ENCODE measurements at regions not wholly inside any gene's neighbourhood (a gene's known extent, or its start where the extent isn't known, plus 50 kb on each side); places are given as distances from the start of the nearest gene placed in this dataset.

DNA sequence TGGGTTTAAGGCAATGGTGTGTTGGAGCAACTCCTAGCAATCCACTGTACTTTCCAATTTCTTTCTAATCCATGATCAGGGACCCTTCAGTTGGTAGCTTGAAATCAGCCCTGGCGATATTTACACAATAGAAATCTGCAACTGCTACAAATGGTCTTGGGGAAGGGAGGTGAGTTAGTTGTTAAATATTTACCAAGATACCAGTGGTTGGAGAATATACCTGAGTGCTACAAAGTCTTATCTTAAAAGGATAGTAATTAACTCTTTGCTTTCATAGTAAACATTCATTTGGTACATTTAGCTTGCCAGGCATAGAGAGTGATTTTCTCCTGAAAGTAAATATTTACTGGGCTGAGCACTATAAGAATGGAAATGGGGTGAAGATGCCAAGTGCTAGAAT is 568.2 kb downstream of the BCKDHB start:
- no peak for DNase-seq (ENCODE audit: low read depth)
- no peak overlapping the region for H3K4me3 ChIP-seq (ENCODE audit: low read depth, low read length)
- TF ChIP-seq, protein P1, sequence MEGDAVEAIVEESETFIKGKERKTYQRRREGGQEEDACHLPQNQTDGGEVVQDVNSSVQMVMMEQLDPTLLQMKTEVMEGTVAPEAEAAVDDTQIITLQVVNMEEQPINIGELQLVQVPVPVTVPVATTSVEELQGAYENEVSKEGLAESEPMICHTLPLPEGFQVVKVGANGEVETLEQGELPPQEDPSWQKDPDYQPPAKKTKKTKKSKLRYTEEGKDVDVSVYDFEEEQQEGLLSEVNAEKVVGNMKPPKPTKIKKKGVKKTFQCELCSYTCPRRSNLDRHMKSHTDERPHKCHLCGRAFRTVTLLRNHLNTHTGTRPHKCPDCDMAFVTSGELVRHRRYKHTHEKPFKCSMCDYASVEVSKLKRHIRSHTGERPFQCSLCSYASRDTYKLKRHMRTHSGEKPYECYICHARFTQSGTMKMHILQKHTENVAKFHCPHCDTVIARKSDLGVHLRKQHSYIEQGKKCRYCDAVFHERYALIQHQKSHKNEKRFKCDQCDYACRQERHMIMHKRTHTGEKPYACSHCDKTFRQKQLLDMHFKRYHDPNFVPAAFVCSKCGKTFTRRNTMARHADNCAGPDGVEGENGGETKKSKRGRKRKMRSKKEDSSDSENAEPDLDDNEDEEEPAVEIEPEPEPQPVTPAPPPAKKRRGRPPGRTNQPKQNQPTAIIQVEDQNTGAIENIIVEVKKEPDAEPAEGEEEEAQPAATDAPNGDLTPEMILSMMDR (IDR thresholded peaks at IDR 0.05; ENCODE audit: control insufficient read depth, extremely low read depth, insufficient read depth): no peak

DNA sequence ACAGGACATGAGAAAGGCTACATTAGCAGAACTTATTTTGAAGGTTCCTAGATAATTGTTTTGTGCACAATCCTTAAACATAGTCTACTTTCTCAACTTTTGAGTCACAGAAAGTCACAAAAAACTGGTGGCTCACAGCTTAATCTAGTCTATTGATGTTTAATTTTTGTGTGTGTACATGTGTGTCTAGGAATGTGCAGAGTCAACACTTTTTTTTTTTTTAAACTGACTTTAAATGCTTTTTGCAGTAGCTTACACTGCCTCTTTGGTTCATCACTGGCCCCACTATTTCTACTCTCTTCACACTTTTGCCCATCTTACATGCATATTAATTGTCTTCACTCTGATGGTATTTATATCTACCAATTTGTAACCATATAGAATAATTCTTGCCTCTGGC is 566.9 kb downstream of the BCKDHB start:
- H3K4me3 ChIP-seq (ENCODE audit: low read depth, low read length): no peak overlapping the region
- TF ChIP-seq, protein P1 (IDR thresholded peaks at IDR 0.05; ENCODE audit: control insufficient read depth, extremely low read depth, insufficient read depth): no peak
- no peak for DNase-seq (ENCODE audit: low read depth)

DNA sequence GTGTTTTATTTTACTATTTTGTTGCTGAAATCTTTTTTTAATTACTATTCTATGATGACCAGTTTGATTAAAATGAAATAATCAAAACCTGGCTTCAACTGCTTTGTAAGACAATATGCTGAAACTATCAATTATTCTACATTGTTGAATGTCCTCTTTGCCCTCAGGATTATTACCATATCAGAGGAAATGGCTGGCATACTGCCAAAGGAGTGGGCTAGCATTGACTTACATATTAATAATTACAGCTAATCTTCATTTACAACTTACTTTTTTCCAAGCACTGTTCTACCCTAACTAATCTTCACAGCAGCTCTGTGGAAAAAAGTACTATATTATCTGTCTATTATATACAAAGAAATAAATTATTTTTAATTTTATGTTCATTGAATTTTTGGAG is 560.5 kb downstream of the BCKDHB start:
- no peak for DNase-seq (ENCODE audit: low read depth)
- no peak overlapping the region for H3K4me3 ChIP-seq (ENCODE audit: low read depth, low read length)
- TF ChIP-seq, protein P1 (IDR thresholded peaks at IDR 0.05; ENCODE audit: control insufficient read depth, extremely low read depth, insufficient read depth): no peak

DNA sequence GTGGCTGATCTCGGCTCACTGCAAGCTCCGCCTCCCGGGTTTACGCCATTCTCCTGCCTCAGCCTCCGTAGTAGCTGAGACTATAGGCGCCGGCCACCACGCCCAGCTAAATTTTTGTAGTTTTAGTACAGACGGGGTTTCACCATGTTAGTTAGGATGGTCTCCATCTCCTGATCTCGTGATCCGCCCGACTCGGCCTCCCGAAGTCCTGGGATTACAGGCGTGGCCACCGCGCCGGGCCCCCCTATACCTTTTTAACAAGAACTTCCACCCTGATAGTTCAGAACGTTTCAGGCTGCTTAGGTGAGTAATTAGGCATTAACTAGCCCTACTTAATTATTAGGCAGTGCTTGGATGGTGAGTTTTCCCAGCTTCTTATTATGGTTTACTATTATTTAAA is 552.5 kb downstream of the BCKDHB start:
- TF ChIP-seq, protein P1 (IDR thresholded peaks at IDR 0.05; ENCODE audit: control insufficient read depth, extremely low read depth, insufficient read depth): no peak
- H3K4me3 ChIP-seq (ENCODE audit: low read depth, low read length): no peak overlapping the region
- no peak for DNase-seq (ENCODE audit: low read depth)

DNA sequence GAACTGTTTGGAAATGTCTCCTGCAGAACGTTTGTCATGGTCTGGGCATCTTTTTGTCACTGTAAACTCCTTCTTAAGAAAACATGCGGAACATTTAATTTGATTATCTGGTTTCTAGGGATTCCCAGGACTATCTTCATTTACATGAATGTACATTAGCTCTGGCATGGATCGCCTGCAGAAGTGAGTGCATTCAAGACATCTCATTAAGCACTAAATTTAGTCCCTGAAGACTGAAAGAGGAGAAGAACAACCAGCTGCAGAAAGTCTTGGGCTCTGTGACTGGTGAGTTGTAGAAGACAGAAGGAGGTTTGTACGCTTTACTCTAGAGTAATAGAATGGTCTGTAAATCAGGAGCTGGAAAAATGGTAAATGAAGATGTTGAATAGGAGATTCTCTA is 540.7 kb downstream of the BCKDHB start:
- no peak overlapping the region for H3K4me3 ChIP-seq (ENCODE audit: low read depth, low read length)
- DNase-seq (ENCODE audit: low read depth): no peak
- TF ChIP-seq, protein P1 (IDR thresholded peaks at IDR 0.05; ENCODE audit: control insufficient read depth, extremely low read depth, insufficient read depth): no peak

DNA sequence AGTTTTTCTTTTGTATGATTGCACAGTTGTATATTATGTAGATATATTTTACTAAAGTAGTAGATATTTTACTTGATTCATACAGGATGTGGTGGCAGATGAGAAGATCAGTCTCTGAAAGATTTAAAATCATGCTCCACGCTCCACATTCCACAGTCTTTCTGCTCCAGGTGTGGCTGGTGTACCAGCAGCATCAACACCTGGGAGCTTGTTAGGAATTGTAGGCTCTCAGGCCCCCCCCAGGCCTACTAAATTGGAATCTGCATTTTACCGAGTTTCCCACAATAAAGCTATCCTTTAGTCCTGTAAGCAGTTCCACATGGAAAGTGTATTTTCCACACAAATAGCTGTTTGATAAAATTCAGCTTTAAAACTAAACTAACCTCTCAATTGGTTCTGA is 537.4 kb downstream of the BCKDHB start:
- TF ChIP-seq, protein P1 (IDR thresholded peaks at IDR 0.05; ENCODE audit: control insufficient read depth, extremely low read depth, insufficient read depth): no peak

DNA sequence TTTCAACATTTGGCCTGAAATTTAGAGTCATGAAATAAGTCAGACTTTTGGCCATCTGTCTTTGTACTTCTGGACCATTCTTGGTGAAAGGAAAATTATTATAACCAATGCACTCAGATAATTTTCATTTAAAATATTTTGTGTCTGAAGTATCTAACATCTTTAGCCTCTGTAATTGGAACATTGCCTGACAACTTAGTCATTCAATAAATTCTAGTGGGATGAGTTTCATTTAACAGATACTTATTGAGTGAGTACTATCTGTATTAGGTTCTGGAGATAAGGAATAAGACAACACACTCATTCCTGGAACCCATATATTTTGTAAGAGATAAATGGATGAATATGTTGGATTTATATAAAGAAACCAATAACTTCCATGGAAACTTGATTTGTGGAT is 536.0 kb downstream of the BCKDHB start:
- no peak for DNase-seq (ENCODE audit: low read depth)
- H3K4me3 ChIP-seq (ENCODE audit: low read depth, low read length): no peak overlapping the region
- TF ChIP-seq, protein P1 (IDR thresholded peaks at IDR 0.05; ENCODE audit: control insufficient read depth, extremely low read depth, insufficient read depth): no peak

More for the DNA sequence above, 537.4 kb downstream of the BCKDHB start:
- DNase-seq (ENCODE audit: low read depth): no peak
- no peak overlapping the region for H3K4me3 ChIP-seq (ENCODE audit: low read depth, low read length)

All from LNCaP clone FGC (cell line).